ENCODE measurements at regions not wholly inside any gene's neighbourhood (a gene's known extent, or its start where the extent isn't known, plus 50 kb on each side); places are given as distances from the start of the nearest gene placed in this dataset.

- TF ChIP-seq CTCF (IDR thresholded peaks at IDR 0.05; ENCODE audit: low read length) (no peak), EZH2 (IDR thresholded peaks at IDR 0.05; ENCODE audit: borderline replicate concordance, low read length) (no peak)
Measured at GRCh38 chr10:83073472-83073871, 1065.8 kb upstream of the GHITM start.

All from OCI-LY1 (cell line).